Parathyroid adenoma (tissue), 2 donors: ENCODE measurements at regions not wholly inside any gene's neighbourhood (a gene's known extent, or its start where the extent isn't known, plus 50 kb on each side); places are given as distances from the start of the nearest gene placed in this dataset.

ENCODE experiments used
- H2AFZ ChIP-seq: fragments of 300-600 bp; sonication (generic); one replicate; pipeline ENCODE4 v1.7.0; 2017; ENCODE audit warnings: antibody characterized with exemption, mild to moderate bottlenecking
- H3K27ac ChIP-seq: fragments of 300-600 bp; sonication (generic); one replicate; pipeline ENCODE4 v1.7.0; 2017
- H3K27me3 ChIP-seq: fragments of 300-600 bp; sonication (generic); one replicate; pipeline ENCODE4 v1.7.0; 2017; ENCODE audit warnings: low read length; ENCODE audit not compliant: control insufficient read depth, insufficient read depth
- H3K36me3 ChIP-seq: fragments of 300-600 bp; sonication (generic); one replicate; pipeline ENCODE4 v1.7.0; 2017; ENCODE audit warnings: low read length; ENCODE audit not compliant: control insufficient read depth, insufficient read depth
- H3K4me1 ChIP-seq: fragments of 300-600 bp; sonication (generic); one replicate; pipeline ENCODE4 v1.7.0; 2017; ENCODE audit warnings: control low read depth
- H3K4me2 ChIP-seq: fragments of 300-600 bp; sonication (generic); one replicate; pipeline ENCODE4 v1.7.0; 2017; ENCODE audit warnings: low read length
- H3K4me3 ChIP-seq: fragments of 300-600 bp; sonication (generic); one replicate; pipeline ENCODE4 v1.7.0; 2017; ENCODE audit warnings: low read depth, low read length
- H3K79me2 ChIP-seq: fragments of 300-600 bp; sonication (generic); one replicate; pipeline ENCODE4 v1.7.0; 2017; ENCODE audit warnings: control low read depth
- H3K9ac ChIP-seq: fragments of 300-600 bp; sonication (generic); one replicate; pipeline ENCODE4 v1.7.0; 2017; ENCODE audit warnings: mild to moderate bottlenecking
- H3K9me3 ChIP-seq: fragments of 300-600 bp; sonication (generic); one replicate; pipeline ENCODE4 v1.7.0; 2017; ENCODE audit warnings: low read length; ENCODE audit not compliant: control insufficient read depth
- TF ChIP-seq, protein P1 (sequence below): fragments of 300-600 bp; sonication (generic); IDR thresholded peaks from one replicate; pipeline ENCODE4 v1.7.0; 2017; ENCODE audit warnings: antibody characterized with exemption, mild to moderate bottlenecking
- donor health status: primary hyperparathyroidism.

DNA sequence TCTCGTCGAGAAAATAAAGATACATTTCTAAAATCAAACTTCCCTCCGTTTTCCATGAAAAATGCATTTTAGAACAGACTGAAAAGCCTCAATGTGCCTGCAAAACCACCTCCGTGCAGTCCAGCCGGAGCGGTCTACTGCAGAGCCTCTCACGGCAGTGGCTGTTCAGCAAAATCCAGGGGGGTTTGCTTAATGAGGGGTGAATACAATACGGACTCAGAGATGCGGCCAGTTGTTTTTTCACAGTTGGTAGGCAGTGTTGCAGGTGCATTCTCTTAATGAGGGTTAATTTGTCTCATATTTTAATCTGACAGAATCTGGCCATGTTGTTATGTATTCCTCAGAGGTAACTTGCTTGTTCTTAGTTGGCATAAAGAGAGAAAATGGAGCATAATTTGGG, 223.0 kb downstream of the EBLN2 start:
- H3K9me3 ChIP-seq = no peaks in the 10 kb centered on the region
- H3K27ac ChIP-seq = no peak overlapping the region
- no peak overlapping the region for H3K9ac ChIP-seq
- no peaks in the 10 kb centered on the region for H3K79me2 ChIP-seq
- no peak overlapping the region for H3K4me2 ChIP-seq
- H2AFZ ChIP-seq = no peak overlapping the region
- TF ChIP-seq, protein P1, sequence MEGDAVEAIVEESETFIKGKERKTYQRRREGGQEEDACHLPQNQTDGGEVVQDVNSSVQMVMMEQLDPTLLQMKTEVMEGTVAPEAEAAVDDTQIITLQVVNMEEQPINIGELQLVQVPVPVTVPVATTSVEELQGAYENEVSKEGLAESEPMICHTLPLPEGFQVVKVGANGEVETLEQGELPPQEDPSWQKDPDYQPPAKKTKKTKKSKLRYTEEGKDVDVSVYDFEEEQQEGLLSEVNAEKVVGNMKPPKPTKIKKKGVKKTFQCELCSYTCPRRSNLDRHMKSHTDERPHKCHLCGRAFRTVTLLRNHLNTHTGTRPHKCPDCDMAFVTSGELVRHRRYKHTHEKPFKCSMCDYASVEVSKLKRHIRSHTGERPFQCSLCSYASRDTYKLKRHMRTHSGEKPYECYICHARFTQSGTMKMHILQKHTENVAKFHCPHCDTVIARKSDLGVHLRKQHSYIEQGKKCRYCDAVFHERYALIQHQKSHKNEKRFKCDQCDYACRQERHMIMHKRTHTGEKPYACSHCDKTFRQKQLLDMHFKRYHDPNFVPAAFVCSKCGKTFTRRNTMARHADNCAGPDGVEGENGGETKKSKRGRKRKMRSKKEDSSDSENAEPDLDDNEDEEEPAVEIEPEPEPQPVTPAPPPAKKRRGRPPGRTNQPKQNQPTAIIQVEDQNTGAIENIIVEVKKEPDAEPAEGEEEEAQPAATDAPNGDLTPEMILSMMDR = no peak
- no peaks in the 10 kb centered on the region for H3K4me1 ChIP-seq
- no peaks in the 10 kb centered on the region for H3K36me3 ChIP-seq
- no peaks in the 10 kb centered on the region for H3K27me3 ChIP-seq
- H3K4me3 ChIP-seq = no peak overlapping the region

DNA sequence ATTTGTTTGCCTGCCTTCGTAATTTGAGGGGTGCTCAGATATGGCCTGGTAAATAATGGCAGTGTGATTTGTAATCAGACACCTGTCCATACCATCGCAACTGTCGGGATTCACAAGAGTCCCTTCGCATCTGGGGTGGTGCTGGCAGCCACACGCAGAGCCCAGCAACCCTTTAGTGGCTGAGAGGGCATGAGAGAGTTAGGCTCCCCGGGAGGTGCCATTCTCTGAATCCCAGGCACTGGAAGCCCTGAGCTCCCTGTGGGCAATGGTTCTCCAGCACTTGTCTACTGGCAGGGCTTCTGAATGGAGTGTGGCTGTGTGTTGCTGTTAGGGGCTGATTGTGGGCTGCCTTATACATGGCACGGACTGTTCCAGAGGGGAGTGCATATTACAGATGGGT, 230.1 kb downstream of the EBLN2 start:
- Histone ChIP-seq H3K79me2 (no peaks in the 10 kb centered on the region), H3K4me3 (no peak overlapping the region), H3K9ac (no peak overlapping the region), H3K4me1 (no peaks in the 10 kb centered on the region), H3K27me3 (no peaks in the 10 kb centered on the region), H2AFZ (no peak overlapping the region), H3K36me3 (no peaks in the 10 kb centered on the region), H3K9me3 (no peaks in the 10 kb centered on the region), H3K27ac (no peak overlapping the region), H3K4me2 (no peak overlapping the region)
- TF ChIP-seq, protein P1 = no peak

DNA sequence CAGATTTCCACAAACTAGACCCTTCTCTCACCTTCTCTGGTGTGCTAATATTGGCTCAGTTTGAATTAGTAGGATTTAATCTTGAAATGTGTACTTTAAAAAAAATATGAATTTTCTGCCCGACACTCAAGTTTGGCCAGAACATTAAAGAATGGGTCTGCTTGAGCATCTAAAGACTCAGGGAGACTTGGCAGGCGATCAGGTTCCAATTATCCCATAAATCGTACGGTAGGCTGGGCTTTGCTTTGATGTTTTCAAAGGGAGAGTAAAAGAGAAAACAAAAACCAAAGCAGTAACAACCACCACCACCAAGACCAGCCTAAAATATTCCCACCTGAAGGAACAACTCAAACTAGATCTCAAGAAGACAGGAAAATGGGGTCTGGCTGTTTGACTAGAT, 230.8 kb downstream of the EBLN2 start:
- no peaks in the 10 kb centered on the region for H3K27me3 ChIP-seq
- H3K9ac ChIP-seq = no peak overlapping the region
- no peaks in the 10 kb centered on the region for H3K36me3 ChIP-seq
- no peaks in the 10 kb centered on the region for H3K4me1 ChIP-seq
- H3K4me3 ChIP-seq = no peak overlapping the region
- TF ChIP-seq, protein P1 = no peak
- no peak overlapping the region for H3K27ac ChIP-seq
- no peak overlapping the region for H2AFZ ChIP-seq
- no peaks in the 10 kb centered on the region for H3K9me3 ChIP-seq
- H3K4me2 ChIP-seq = no peak overlapping the region
- H3K79me2 ChIP-seq = no peaks in the 10 kb centered on the region

DNA sequence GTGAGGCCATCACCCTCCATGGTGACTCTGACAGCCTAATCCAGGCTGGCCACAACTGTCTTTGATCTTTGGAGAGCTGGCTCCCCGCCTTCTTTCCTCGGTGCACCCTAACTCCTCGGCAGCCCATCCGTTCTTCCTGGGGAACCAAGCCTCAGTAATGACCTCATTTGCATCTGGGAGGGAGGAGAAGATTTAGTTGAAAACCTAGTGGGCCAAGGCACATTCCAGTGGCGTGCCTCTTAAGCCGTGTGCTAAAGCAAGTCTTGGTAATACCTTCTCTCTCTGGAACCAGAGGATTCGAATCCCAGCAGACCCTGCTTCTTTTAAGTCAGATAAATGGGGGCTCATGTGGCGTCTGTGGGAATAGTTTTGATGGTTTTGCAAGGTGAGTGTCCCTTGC, 233.1 kb downstream of the EBLN2 start:
- TF ChIP-seq, protein P1 = no peak
- Histone ChIP-seq H3K4me3 (no peak overlapping the region), H3K79me2 (no peaks in the 10 kb centered on the region), H3K27me3 (no peaks in the 10 kb centered on the region), H3K27ac (no peak overlapping the region), H3K36me3 (no peaks in the 10 kb centered on the region), H2AFZ (no peak overlapping the region), H3K4me1 (no peaks in the 10 kb centered on the region), H3K4me2 (no peak overlapping the region), H3K9ac (no peak overlapping the region), H3K9me3 (no peaks in the 10 kb centered on the region)

DNA sequence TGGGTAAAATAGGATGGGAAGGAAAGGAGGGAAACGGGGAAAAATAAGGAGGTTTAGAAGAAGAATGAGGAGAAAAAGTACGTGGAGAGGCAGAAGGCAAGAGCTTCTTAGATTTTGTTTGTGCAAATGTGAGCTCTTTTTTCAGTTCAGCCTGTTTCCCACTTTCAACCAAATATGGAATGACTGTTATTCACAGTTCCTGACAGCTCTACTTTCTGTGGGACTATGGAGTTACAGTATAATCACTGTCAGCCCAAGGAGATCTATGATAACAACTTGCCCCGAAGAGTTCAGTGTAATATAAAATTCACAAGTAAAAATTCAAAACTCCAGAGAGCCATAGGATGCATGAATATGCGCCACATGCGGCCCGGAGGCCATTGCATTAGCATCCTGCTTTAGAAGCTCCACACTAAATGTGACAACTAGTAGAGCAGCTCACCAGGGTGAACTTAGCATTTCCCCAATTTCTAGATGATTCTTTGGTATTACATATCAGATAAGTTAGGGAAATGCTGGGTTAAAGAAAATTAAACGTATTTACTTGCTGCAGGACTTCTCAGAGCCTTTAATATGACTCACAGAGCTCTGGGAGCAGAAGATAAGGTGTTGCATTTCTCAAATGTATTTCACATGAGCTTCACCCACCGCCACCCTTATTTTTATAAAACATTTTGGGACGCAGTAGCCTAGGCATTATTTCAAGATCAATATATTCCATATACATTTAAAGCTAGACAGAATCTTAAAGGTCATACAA, 234.6 kb downstream of the EBLN2 start:
- no peak overlapping the region for H3K4me2 ChIP-seq
- H3K36me3 ChIP-seq = no peaks in the 10 kb centered on the region
- no peak overlapping the region for H2AFZ ChIP-seq
- no peaks in the 10 kb centered on the region for H3K79me2 ChIP-seq
- H3K27me3 ChIP-seq = no peaks in the 10 kb centered on the region
- no peaks in the 10 kb centered on the region for H3K9me3 ChIP-seq
- no peaks in the 10 kb centered on the region for H3K4me1 ChIP-seq
- H3K27ac ChIP-seq = no peak overlapping the region
- no peak overlapping the region for H3K9ac ChIP-seq
- H3K4me3 ChIP-seq = no peak overlapping the region
- TF ChIP-seq, protein P1 = no peak
